B cell (primary cell): ENCODE measurements at regions not wholly inside any gene's neighbourhood (a gene's known extent, or its start where the extent isn't known, plus 50 kb on each side); places are given as distances from the start of the nearest gene placed in this dataset.

Experiments
- ATAC-seq: fragments of 200-7000 bp; cut with Tn5 transposase; one replicate; pipeline ENCODE4 v1.10.0; 2021; ENCODE audit warnings: low read depth, mild to moderate bottlenecking, moderate number of reproducible peaks, moderate library complexity
- CTCF ChIA-PET: fragments of 350-600 bp; sonication (Branson Sonifier 250); formaldehyde crosslinking; loops from one replicate; lab custom pipeline; 2021; ENCODE audit warnings: antibody characterized with exemption, inconsistent platforms; lab: Charles Lee
- POLR2A ChIA-PET: fragments of 350-600 bp; sonication (Branson Sonifier 250); formaldehyde crosslinking; loops from one replicate; lab custom pipeline; 2021; ENCODE audit warnings: antibody characterized with exemption; lab: Charles Lee
- DNase-seq: peaks from one replicate; pipeline ENCODE4 v3.0.0; 2013
- H2AFZ ChIP-seq: 2 replicates; pipeline ENCODE4 v1.6.1; 2012; ENCODE audit warnings: mild to moderate bottlenecking, low read depth, low read length; ENCODE audit not compliant: insufficient read depth, poor library complexity, severe bottlenecking
- H3K27ac ChIP-seq, 2 donors: 1 replicate in 1 of 2; 2 replicates in 1 of 2; pipeline ENCODE4 v1.5.1; 2012 to 2013; ENCODE audit warnings: low read length in 2 of 2, mild to moderate bottlenecking in 2 of 2, moderate library complexity in 1 of 2
- H3K27me3 ChIP-seq, 4 experiments: fragments of 200-600 bp in 1 of 4; sonication (generic) in 1 of 4; replicated peaks in 1 of 4; 1 replicate in 2 of 4; 2 replicates in 2 of 4; pipeline versions ENCODE4 v1.6.1 to v1.7.0; 2013 to 2016; ENCODE audit warnings: low read length in 3 of 4, mild to moderate bottlenecking in 2 of 4, mixed read lengths in 1 of 4, moderate library complexity in 1 of 4; ENCODE audit not compliant: insufficient read depth in 4 of 4, control insufficient read depth in 3 of 4; ENCODE audit errors: control extremely low read depth in 1 of 4
- H3K36me3 ChIP-seq, 2 experiments: replicated peaks in 1 of 2; 1 replicate in 1 of 2; 2 replicates in 1 of 2; pipeline versions ENCODE4 v1.6.1 to v1.7.1; 2013; ENCODE audit warnings: low read length in 1 of 2; ENCODE audit not compliant: insufficient read depth in 2 of 2, control insufficient read depth in 1 of 2; ENCODE audit errors: control extremely low read depth in 1 of 2, extremely low read depth in 1 of 2
- H3K4me1 ChIP-seq, 2 donors: fragments of 200-600 bp in 1 of 2; sonication (generic) in 1 of 2; 1 replicate in 1 of 2; 2 replicates in 1 of 2; pipeline versions ENCODE4 v1.5.1 to v1.6.1; 2013 to 2017; ENCODE audit warnings: low read length in 2 of 2; ENCODE audit not compliant: control insufficient read depth in 2 of 2, insufficient read depth in 2 of 2
- H3K4me2 ChIP-seq: replicated peaks from 2 replicates; pipeline ENCODE3; 2012; ENCODE audit warnings: mild to moderate bottlenecking, low read depth, low read length; ENCODE audit not compliant: poor library complexity, severe bottlenecking
- H3K4me3 ChIP-seq, 5 experiments: fragments of 200-600 bp in 1 of 5; sonication (generic) in 1 of 5; 1 replicate in 3 of 5; 2 replicates in 2 of 5; pipeline versions ENCODE4 v1.5.1 to v1.7.0; 2011 to 2016; ENCODE audit warnings: low read length in 4 of 5, mild to moderate bottlenecking in 4 of 5, low read depth in 2 of 5, control low read depth in 1 of 5, moderate library complexity in 1 of 5; ENCODE audit not compliant: insufficient read depth in 1 of 5; ENCODE audit errors: control extremely low read depth in 1 of 5, extremely low read depth in 1 of 5
- H3K79me2 ChIP-seq: fragments of 200-600 bp; sonication (generic); one replicate; pipeline ENCODE4 v1.6.0; 2016; ENCODE audit warnings: low read length; ENCODE audit not compliant: control insufficient read depth, insufficient read depth
- H3K9ac ChIP-seq: fragments of 200-600 bp; sonication (generic); 2 replicates; pipeline ENCODE4 v1.6.1; 2017; ENCODE audit warnings: mild to moderate bottlenecking, low read length, moderate library complexity
- H3K9me3 ChIP-seq, 3 donors: one replicate each; pipeline versions ENCODE4 v1.6.1 to v1.7.1; 2013; ENCODE audit warnings: low read length in 2 of 3; ENCODE audit not compliant: control insufficient read depth in 2 of 3, insufficient read depth in 1 of 3; ENCODE audit errors: control extremely low read depth in 1 of 3
- H4K20me1 ChIP-seq: 2 replicates; pipeline ENCODE4 v1.6.0; 2012; ENCODE audit warnings: mild to moderate bottlenecking, low read length; ENCODE audit not compliant: insufficient read depth, control insufficient read depth, poor library complexity, severe bottlenecking
- H3K27ac Mint-ChIP-seq: one replicate; pipeline ENCODE4 v1.8.0; 2021; ENCODE audit warnings: mixed read lengths
- H3K27me3 Mint-ChIP-seq: one replicate; pipeline ENCODE4 v1.8.0; 2021; ENCODE audit warnings: mixed read lengths
- H3K4me1 Mint-ChIP-seq: one replicate; pipeline ENCODE4 v1.8.0; 2021; ENCODE audit warnings: mixed read lengths
- H3K4me3 Mint-ChIP-seq: one replicate; pipeline ENCODE4 v1.8.0; 2021; ENCODE audit warnings: mixed read lengths
- H3K9me3 Mint-ChIP-seq: one replicate; pipeline ENCODE4 v1.8.0; 2022; ENCODE audit warnings: mixed read lengths; ENCODE audit not compliant: insufficient read depth
- EZH2 ChIP-seq: IDR thresholded peaks from 2 replicates; pipeline ENCODE4 v1.6.1; 2012; ENCODE audit warnings: borderline replicate concordance, low read depth, mild to moderate bottlenecking, moderate library complexity, low read length; ENCODE audit not compliant: insufficient read depth, poor library complexity, severe bottlenecking
- WGBS: methylation state at CpG from one replicate; pipeline ENCODE4 v1.1.5; 2013; ENCODE audit warnings: missing lambda C conversion rate; ENCODE audit not compliant: insufficient coverage; 5-methylcytosine and 5-hydroxymethylcytosine counted together
- intact Hi-C: fragments of 100-400 bp; cut with micrococcal nuclease; formaldehyde crosslinking; loops from one replicate; pipeline ENCODE4 v1.10.0; 2022
- TF ChIP-seq, protein P1 (sequence below): fragments of 200-600 bp; IDR thresholded peaks from one replicate; pipeline ENCODE4 v1.8.0; 2022; ENCODE audit warnings: antibody characterized with exemption, mild to moderate bottlenecking

DNA sequence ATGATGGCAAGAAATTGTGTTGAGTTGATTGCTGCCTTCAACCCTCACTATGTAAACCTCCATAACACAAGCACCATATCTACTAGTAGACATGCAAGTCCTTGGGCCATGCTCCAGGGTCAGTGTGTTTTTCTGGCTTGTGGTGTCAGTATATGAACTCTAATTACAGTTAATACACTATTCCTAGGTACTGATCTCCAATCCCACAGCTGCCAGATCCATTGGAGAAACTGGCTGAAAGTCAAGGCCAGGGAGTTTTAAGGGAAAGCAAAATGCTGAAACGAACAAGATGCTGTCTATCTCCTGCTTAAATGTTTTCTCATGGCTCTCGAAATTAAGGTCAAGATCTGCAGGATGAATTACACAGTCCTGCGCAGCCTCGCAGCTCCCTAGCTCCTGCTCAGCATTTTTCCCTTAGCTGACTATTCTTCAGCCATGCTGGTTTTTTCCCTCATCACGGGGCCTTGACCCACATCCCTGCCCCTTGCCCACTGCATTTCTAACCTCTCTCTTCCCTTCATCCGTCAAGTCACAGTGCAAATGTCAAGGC is 425.0 kb upstream of the ADAMTS9 start:
- ChIA-PET POLR2A (no interaction called here), CTCF (no interaction called here)
- Histone ChIP-seq H3K9ac (no peak overlapping the region), H3K79me2 (no peaks in the 10 kb centered on the region), H3K4me2 (no peak overlapping the region), H2AFZ (no peak overlapping the region), H3K4me1 (no peaks in the 10 kb centered on the region), H3K4me3 (no peak overlapping the region), H3K27ac (no peak overlapping the region), H3K9me3 (no peaks in the 10 kb centered on the region), H3K36me3 (no peaks in the 10 kb centered on the region), H3K27me3 (no peaks in the 10 kb centered on the region), H4K20me1 (no peaks in the 10 kb centered on the region)
- Mint-ChIP-seq H3K27ac (no peak overlapping the region), H3K9me3 (peaks cover 8% of the 10 kb centered on the region), H3K27me3 (no peaks in the 10 kb centered on the region), H3K4me1 (no peaks in the 10 kb centered on the region), H3K4me3 (no peak overlapping the region)
- no peak for DNase-seq
- TF ChIP-seq, protein P1, sequence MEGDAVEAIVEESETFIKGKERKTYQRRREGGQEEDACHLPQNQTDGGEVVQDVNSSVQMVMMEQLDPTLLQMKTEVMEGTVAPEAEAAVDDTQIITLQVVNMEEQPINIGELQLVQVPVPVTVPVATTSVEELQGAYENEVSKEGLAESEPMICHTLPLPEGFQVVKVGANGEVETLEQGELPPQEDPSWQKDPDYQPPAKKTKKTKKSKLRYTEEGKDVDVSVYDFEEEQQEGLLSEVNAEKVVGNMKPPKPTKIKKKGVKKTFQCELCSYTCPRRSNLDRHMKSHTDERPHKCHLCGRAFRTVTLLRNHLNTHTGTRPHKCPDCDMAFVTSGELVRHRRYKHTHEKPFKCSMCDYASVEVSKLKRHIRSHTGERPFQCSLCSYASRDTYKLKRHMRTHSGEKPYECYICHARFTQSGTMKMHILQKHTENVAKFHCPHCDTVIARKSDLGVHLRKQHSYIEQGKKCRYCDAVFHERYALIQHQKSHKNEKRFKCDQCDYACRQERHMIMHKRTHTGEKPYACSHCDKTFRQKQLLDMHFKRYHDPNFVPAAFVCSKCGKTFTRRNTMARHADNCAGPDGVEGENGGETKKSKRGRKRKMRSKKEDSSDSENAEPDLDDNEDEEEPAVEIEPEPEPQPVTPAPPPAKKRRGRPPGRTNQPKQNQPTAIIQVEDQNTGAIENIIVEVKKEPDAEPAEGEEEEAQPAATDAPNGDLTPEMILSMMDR, result no peak
- TF ChIP-seq EZH2, result no peak
- ATAC-seq, result no peak
- intact Hi-C loops, result no loop called here
- WGBS, result 87% methylated on average over 6 of the region's 6 CpGs

DNA sequence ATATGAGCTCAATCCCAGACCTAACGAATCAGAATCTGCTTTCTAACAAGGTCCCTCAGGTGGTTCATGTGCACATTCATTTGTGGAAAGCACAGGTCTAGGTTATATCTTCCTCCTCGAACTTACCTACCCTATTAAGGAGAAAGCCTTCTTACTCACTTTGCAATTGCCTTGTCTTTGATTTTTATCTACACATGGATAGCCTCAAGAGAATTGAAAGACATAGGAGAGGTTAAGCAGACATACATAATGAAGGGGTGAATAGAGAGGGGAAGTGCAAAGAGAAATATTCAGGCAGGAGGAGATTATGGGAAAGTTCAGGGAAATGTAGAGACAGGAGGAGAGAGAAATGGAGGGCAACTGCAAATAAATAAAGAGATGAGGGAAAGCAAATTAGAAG is 422.9 kb upstream of the ADAMTS9 start:
- Mint-ChIP-seq H3K4me1 (no peaks in the 10 kb centered on the region), H3K27ac (no peak overlapping the region), H3K27me3 (no peaks in the 10 kb centered on the region), H3K4me3 (no peak overlapping the region), H3K9me3 (peaks cover 5% of the 10 kb centered on the region)
- H3K27ac ChIP-seq, result no peak overlapping the region
- no peak for ATAC-seq
- H3K4me2 ChIP-seq, result no peak overlapping the region
- H3K4me3 ChIP-seq, result no peak overlapping the region
- TF ChIP-seq, protein P1, result no peak
- no peak for TF ChIP-seq EZH2
- H4K20me1 ChIP-seq, result no peaks in the 10 kb centered on the region
- H3K27me3 ChIP-seq, result no peaks in the 10 kb centered on the region
- whole genome bisulfite sequencing, result 75% methylated on average over 1 of the region's 2 CpGs
- no peaks in the 10 kb centered on the region for H3K9me3 ChIP-seq
- ChIA-PET POLR2A (no interaction called here), CTCF (no interaction called here)
- no peaks in the 10 kb centered on the region for H3K79me2 ChIP-seq
- no peak for DNase-seq
- no peak overlapping the region for H2AFZ ChIP-seq
- intact Hi-C loops, result no loop called here
- no peaks in the 10 kb centered on the region for H3K36me3 ChIP-seq
- no peak overlapping the region for H3K9ac ChIP-seq
- H3K4me1 ChIP-seq, result no peaks in the 10 kb centered on the region
